ENCODE measurements at regions not wholly inside any gene's neighbourhood (a gene's known extent, or its start where the extent isn't known, plus 50 kb on each side); places are given as distances from the start of the nearest gene placed in this dataset.

GRCh38 chr4:151563194-151563593, 154.2 kb downstream of the FHIP1A start:
- TF ChIP-seq CTCF (IDR thresholded peaks at IDR 0.05; ENCODE audit: low read length) (no peak), EZH2 (IDR thresholded peaks at IDR 0.05; ENCODE audit: borderline replicate concordance, low read length) (no peak)
